HG02981 (cell line): ENCODE measurements at regions not wholly inside any gene's neighbourhood (a gene's known extent, or its start where the extent isn't known, plus 50 kb on each side); places are given as distances from the start of the nearest gene placed in this dataset.
A peak's percentile ranks its signal among the peaks of the same experiment; 100 is the strongest.

Experiments
- ATAC-seq: cut with Tn5 transposase; IDR thresholded peaks from one replicate; pipeline ENCODE4 v1.9.1; 2021; ENCODE audit warnings: mild to moderate bottlenecking, moderate library complexity; ENCODE audit not compliant: unreplicated experiment

- ATAC-seq: no peak
These were observed 50.8 kb upstream of the GADL1 start for GRCh38 chr3:30945291-30945690.

- no peak for ATAC-seq
These were observed 54.0 kb upstream of the GADL1 start for GRCh38 chr3:30948426-30948825.

- ATAC-seq: no peak
These were observed 57.4 kb upstream of the GADL1 start for GRCh38 chr3:30951826-30952225.

- ATAC-seq: no peak
These were observed 58.3 kb upstream of the GADL1 start for GRCh38 chr3:30952786-30953185.

GRCh38 chr3:30954426-30954825 is 60.0 kb upstream of the GADL1 start:
- ATAC-seq: no peak

- no peak for ATAC-seq
These were observed 67.6 kb upstream of the GADL1 start for GRCh38 chr3:30962084-30962483.

GRCh38 chr3:30962493-30962892 is 68.0 kb upstream of the GADL1 start:
- ATAC-seq: no peak

GRCh38 chr3:30963223-30963722 is 68.8 kb upstream of the GADL1 start:
- ATAC-seq: no peak

- ATAC-seq: peak; percentile 98
These were observed 70.2 kb upstream of the GADL1 start for GRCh38 chr3:30964612-30965011.

GRCh38 chr3:30966896-30967295 is 72.4 kb upstream of the GADL1 start:
- ATAC-seq: no peak

- ATAC-seq: no peak
These were observed 75.7 kb upstream of the GADL1 start for GRCh38 chr3:30970183-30970582.

GRCh38 chr3:30972449-30972848 is 78.0 kb upstream of the GADL1 start:
- ATAC-seq: no peak

- ATAC-seq: no peak
These were observed 79.6 kb upstream of the GADL1 start for GRCh38 chr3:30974071-30974470.

- no peak for ATAC-seq
These were observed 83.1 kb upstream of the GADL1 start for GRCh38 chr3:30977592-30977991.

- no peak for ATAC-seq
These were observed 86.5 kb upstream of the GADL1 start for GRCh38 chr3:30980993-30981392.

- ATAC-seq: no peak
These were observed 88.1 kb upstream of the GADL1 start for GRCh38 chr3:30982416-30983075.

GRCh38 chr3:30984855-30985749 is 90.6 kb upstream of the GADL1 start:
- peak; percentile 65 for ATAC-seq

GRCh38 chr3:30986551-30986950 is 92.1 kb upstream of the GADL1 start:
- ATAC-seq: no peak

GRCh38 chr3:30988769-30989168 is 94.3 kb upstream of the GADL1 start:
- no peak for ATAC-seq

GRCh38 chr3:30989276-30990030 is 95.0 kb upstream of the GADL1 start:
- ATAC-seq: no peak

- ATAC-seq: no peak
These were observed 102.0 kb upstream of the GADL1 start for GRCh38 chr3:30996467-30996866.
